HG02759 (cell line): ENCODE measurements at regions not wholly inside any gene's neighbourhood (a gene's known extent, or its start where the extent isn't known, plus 50 kb on each side); places are given as distances from the start of the nearest gene placed in this dataset.
"Not testable (repeated sequence)": the region's sequence is repeated elsewhere in the genome, so short reads cannot be mapped to it uniquely, and the experiment has no call there.

ENCODE experiments used
- ATAC-seq: cut with Tn5 transposase; IDR thresholded peaks from one replicate; pipeline ENCODE4 v1.9.1; 2021; ENCODE audit warnings: mild to moderate bottlenecking, moderate library complexity; ENCODE audit not compliant: unreplicated experiment

GRCh38 chr10:63773962-63774361 is 252.8 kb downstream of the REEP3 start:
- ATAC-seq: no peak

GRCh38 chr10:63780101-63780500 is 258.9 kb downstream of the REEP3 start:
- no peak for ATAC-seq

- ATAC-seq: no peak
Observed at GRCh38 chr10:63781226-63781625, 260.0 kb downstream of the REEP3 start.

- ATAC-seq: no peak
Observed at GRCh38 chr10:63783882-63784281, 262.7 kb downstream of the REEP3 start.

GRCh38 chr10:63788152-63788821 is 267.1 kb downstream of the REEP3 start:
- no peak for ATAC-seq

GRCh38 chr10:63795094-63795860 is 274.1 kb downstream of the REEP3 start:
- ATAC-seq: no peak

- ATAC-seq: no peak
Observed at GRCh38 chr10:63798599-63799498, 277.6 kb downstream of the REEP3 start.

- ATAC-seq: no peak
Observed at GRCh38 chr10:63799521-63800300, 278.5 kb downstream of the REEP3 start.

GRCh38 chr10:63801166-63801565 is 280.0 kb downstream of the REEP3 start:
- ATAC-seq: no peak

- no peak for ATAC-seq
Observed at GRCh38 chr10:63806330-63806729, 285.1 kb downstream of the REEP3 start.

- ATAC-seq: no peak
Observed at GRCh38 chr10:63812501-63812900, 291.3 kb downstream of the REEP3 start.

GRCh38 chr10:63819753-63820329 is 298.6 kb downstream of the REEP3 start:
- ATAC-seq: no peak

GRCh38 chr10:63822496-63822895 is 301.3 kb downstream of the REEP3 start:
- ATAC-seq: no peak

- no peak for ATAC-seq
Observed at GRCh38 chr10:63825111-63825510, 303.9 kb downstream of the REEP3 start.

- ATAC-seq: no peak
Observed at GRCh38 chr10:63825766-63826165, 304.6 kb downstream of the REEP3 start.

- not testable (repeated sequence) for ATAC-seq
Observed at GRCh38 chr10:63827018-63827417, 305.8 kb downstream of the REEP3 start.

GRCh38 chr10:63829020-63829419 is 307.8 kb downstream of the REEP3 start:
- ATAC-seq: no peak

GRCh38 chr10:63829573-63830149 is 308.5 kb downstream of the REEP3 start:
- no peak for ATAC-seq

- ATAC-seq: no peak
Observed at GRCh38 chr10:63832686-63833085, 311.5 kb downstream of the REEP3 start.
